HG02852 (cell line): ENCODE measurements at regions not wholly inside any gene's neighbourhood (a gene's known extent, or its start where the extent isn't known, plus 50 kb on each side); places are given as distances from the start of the nearest gene placed in this dataset.

Experiments used
- ATAC-seq: cut with Tn5 transposase; IDR thresholded peaks from one replicate; pipeline ENCODE4 v1.9.1; 2021; ENCODE audit warnings: mild to moderate bottlenecking, moderate library complexity; ENCODE audit not compliant: unreplicated experiment

DNA sequence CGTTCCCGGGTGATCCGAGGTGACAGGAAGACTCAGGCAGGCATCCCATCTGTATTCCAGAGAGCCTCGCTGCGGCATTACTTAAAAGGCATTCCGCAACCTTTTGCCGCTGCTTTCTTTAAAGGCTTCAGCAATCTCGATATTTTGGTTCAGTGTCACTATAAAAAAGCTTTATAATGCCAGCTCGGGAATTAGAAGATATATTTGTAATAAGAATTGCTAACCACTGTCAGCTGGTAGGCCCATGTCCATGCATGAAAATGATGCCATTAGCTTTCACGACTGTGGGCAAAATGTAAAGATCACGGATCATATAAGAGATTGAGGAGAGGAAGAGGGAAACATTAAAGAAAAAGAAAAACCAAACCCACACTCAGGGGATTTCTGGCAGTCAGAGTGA, 578.6 kb upstream of the CDH5 start:
- no peak for ATAC-seq

- no peak for ATAC-seq
These were observed 579.6 kb upstream of the CDH5 start for GRCh38 chr16:65786916-65787315.

- no peak for ATAC-seq
These were observed 582.6 kb upstream of the CDH5 start for GRCh38 chr16:65783709-65784474.

GRCh38 chr16:65782611-65783600, 583.6 kb upstream of the CDH5 start:
- ATAC-seq = no peak

- ATAC-seq = no peak
These were observed 584.6 kb upstream of the CDH5 start for GRCh38 chr16:65781855-65782254.

DNA sequence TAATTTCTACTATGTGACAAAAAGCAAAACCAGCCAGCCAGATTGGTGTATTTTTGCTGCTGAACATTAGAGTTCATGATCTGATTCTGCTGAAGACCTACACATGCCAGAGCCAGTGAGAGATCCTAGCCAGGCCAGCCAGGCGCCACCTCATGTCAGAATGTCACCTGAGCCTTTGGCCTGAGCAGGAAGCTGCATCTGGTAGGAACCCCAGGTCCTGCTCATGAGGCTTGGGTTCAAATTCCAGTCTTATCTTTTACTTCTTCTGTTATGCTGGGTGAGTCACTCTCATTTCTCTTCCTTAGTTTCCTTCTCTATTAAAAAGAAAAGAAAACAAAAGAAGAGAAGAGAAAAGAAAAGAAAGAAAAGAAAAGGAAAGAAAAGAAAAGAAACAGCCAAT, 585.1 kb upstream of the CDH5 start:
- ATAC-seq = no peak

DNA sequence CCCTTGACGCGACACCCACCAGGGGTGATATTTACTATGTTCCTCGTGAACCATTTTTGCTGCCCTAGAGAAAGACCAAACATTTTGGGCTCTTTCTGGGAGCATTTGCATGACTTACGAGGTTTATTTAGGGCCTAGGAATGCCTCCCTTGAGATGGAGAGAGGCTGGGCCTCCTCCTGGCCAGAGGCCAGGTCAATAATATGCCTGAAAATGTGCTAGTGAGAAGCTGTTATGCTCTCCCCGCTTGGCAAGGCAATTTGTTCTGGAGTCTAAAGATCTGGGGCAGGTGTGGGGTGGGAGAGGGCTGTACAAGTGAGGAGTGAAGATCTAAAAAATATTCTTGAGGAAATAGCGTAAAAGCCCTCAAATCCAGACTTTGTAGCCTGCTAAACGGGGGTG, 587.3 kb upstream of the CDH5 start:
- ATAC-seq = no peak

GRCh38 chr16:65776639-65777183, 589.8 kb upstream of the CDH5 start:
- no peak for ATAC-seq

DNA sequence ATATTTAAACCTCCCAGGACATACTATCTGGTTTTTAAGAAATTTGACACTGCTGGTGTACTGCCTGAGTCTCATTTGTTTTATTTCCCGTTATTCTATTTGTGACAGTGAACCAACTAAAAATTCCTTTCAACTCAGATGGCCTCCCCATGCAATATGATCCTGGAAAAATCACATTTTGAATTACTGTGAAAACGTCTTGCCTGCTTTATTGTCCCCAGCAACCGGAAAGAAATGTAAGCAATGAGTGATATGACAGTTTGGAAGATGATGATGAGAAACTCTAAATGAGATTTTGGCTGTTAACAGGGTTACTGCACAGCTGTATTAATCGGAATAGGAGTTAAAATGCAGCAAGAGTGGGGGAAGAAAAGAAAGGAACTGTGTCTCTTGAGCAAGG, 590.7 kb upstream of the CDH5 start:
- ATAC-seq = no peak

DNA sequence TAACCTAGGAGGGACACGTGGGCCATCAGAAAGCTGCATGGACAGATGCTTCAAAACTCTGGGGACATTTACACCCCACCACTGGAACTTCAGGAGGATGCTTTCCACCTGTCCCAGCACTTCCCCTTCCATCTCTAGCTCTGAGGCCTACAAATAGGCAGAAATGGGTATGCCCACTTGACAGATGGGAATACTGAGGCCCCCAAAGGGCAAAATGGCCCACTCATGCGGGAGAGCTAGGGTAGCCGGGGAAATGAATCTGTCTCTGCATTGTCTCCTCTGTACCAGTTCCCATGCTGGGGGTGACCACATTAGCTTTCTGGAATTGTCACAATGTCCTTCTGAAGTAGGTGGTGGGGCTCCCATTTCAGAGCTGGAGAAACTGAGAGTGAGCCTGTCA, 592.1 kb upstream of the CDH5 start:
- ATAC-seq = no peak

DNA sequence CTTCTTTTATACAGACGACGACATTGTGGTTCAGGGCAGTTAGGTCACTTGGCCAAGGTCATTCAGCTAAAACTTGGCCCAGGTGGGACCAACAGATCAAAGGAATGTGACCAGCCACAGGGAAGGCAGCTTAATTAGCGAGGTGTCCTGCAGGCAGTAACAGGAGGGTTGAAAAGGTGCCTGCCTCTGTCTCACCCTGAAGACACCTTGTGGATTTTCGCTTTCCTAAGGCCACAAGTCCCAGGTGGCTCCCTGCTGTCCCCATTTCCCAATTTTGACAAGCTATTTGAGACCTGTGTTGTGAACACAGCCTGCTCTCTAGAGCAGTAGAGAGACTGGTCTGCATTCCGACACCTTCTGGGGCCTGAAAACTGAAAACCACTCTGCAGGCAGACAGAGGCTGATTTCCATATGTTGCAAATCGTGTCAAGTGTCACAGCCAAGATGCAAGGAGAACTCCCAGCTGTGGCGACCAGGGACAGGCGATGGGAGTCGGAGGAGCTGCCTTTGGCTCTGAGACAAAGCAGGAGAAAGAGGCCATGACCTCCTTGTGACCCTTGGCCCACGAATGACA, 593.1 kb upstream of the CDH5 start:
- no peak for ATAC-seq

DNA sequence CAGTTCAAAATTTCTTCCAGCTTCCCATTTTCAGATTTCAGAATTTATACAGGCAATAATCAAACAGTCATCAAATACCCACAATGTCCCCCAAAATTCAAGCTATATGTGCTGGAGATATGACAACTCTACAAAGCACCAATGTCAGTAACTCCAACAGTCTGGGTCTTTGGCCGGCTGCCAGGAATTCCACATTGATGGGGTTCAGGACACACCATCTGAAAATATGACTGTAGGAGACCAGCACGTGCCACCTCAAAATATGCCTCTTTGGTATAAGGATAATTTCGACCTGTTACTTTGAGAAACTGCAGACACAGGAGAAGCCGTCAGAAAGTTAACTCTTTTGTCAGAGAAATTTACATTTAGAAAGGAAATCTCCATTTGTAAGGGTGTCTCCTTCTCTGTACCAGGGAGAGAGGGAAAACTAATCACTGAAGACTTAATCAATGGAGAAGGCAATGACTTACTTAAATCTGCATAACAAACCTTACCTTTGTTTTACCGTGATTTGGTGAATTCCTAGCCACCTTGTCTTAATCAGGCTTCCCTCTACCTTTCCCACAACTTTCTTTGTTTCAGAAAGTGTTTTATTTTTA, 594.3 kb upstream of the CDH5 start:
- ATAC-seq = no peak

DNA sequence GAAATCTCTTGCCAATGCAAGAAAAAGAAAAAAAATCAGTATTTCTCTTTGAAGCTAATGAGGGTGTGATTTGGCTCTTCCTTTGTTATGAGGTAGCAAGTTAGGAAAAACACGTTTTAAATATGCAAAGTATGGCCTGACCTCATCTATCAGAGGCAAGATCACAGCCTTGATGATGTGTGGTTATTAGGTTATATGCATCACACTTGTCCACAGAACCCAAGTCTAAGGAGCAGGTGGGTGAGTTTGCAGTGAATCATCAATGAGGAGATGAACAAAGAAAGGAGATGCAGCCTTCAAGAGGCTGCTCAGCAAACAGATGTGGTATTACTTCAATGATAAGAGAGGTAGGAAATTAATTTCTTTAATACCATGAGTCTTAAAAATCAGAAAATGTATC, 594.8 kb upstream of the CDH5 start:
- ATAC-seq = no peak

DNA sequence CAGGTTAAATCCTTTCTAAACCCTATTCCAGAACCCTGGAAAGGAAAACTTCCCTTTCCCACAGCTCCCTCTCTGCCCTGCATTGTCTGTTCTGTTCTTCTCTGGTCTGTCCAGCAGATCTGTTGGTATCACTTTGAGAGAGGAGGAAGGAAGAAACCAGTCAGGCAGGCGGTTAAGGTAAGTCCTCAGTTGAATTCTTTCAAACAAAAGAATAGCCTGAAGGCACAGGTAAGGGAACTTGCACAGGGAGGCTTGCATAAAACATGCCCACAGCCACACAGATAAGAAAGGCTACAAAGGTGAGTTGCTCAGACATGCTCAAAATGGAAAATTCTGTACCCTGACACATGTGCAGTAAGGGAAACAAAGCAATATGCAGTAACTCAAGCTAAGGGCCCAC, 595.7 kb upstream of the CDH5 start:
- ATAC-seq = no peak

- ATAC-seq = no peak
These were observed 596.6 kb upstream of the CDH5 start for GRCh38 chr16:65769776-65770438.

GRCh38 chr16:65769055-65769465, 597.4 kb upstream of the CDH5 start:
- ATAC-seq = no peak

- ATAC-seq = no peak
These were observed 599.4 kb upstream of the CDH5 start for GRCh38 chr16:65767125-65767524.

DNA sequence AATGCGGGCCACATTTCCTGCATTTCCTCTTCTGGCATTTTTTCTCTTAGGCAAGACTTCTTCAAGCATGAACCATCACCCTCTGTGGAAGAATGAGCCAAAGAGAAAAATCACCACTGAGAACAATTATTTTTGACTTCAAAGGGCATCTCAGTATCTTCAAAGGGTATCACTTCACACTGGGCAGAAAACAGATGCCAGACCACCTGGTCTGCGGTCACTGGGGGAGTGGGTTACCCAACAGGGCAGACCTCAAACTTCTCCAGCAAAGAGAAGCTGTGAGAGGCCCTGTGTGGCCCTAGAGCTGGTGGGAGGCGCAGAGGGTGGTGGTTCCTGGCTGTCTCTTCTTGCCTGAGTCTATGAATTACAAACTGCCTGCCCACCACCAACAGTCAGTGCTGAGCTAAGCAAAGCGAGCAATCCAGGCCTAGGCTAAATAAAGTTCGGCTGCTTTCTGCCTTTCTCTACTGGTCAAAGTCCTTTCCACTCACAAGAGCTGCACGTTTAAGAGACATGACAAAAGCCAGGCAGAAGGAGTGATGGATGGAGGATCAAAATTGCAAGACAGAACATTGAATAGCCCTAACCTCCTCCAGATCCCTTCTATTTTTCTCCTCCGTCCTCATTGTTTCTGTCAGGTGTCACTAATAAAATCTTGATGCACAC, 602.7 kb upstream of the CDH5 start:
- ATAC-seq = no peak

- ATAC-seq = no peak
These were observed 605.6 kb upstream of the CDH5 start for GRCh38 chr16:65760874-65761273.

- ATAC-seq = no peak
These were observed 607.9 kb upstream of the CDH5 start for GRCh38 chr16:65758620-65759019.
